ENCODE measurements at regions not wholly inside any gene's neighbourhood (a gene's known extent, or its start where the extent isn't known, plus 50 kb on each side); places are given as distances from the start of the nearest gene placed in this dataset.

GRCh38 chr12:124372831-124373230 is 77.9 kb downstream of the RFLNA start:
- intact Hi-C loops (cut with DNase I) = loop anchor here in 2 of 10 donors (10.0 kb wide), 1 partner anchor 192 kb away; the partner anchor contains the start of gene NCOR2 (in 2 of the 2)
- Histone ChIP-seq H3K4me3 (no peak overlapping the region), H3K9me3 (no peaks in the 10 kb centered on the region), H3K27me3 (no peaks in the 10 kb centered on the region), H3K27ac (peak overlapping the region in 4 of 10 donors; percentile 1 to 94 (median 17)), H3K36me3 (peaks cover 0 to 100% (median 47%) of the 10 kb centered on the region in 9 donors), H3K4me1 (peaks cover 28 to 50% (median 40%) of the 10 kb centered on the region in 9 donors)
- TF ChIP-seq CTCF (IDR thresholded peaks at IDR 0.05) = no peak
- DNase-seq (no peak), ATAC-seq (no peak)
- 91 to 92% methylated on average over 13 of the region's 13 CpGs for WGBS, 2 donors

GRCh38 chr12:124371970-124372555 is 77.2 kb downstream of the RFLNA start:
- intact Hi-C loops (cut with DNase I) = loop anchor here in 2 of 10 donors (10.0 kb wide), 1 partner anchor 193 kb away; the partner anchor contains the start of gene NCOR2 (in 2 of the 2)
- DNase-seq (no peak), ATAC-seq (no peak)
- Histone ChIP-seq H3K4me3 (no peak overlapping the region), H3K4me1 (peaks cover 34 to 58% (median 48%) of the 10 kb centered on the region in 9 donors), H3K9me3 (no peaks in the 10 kb centered on the region), H3K27ac (peak overlapping the region in 7 of 10 donors; percentile 20 to 96 (median 61)), H3K36me3 (peaks cover 0 to 100% (median 39%) of the 10 kb centered on the region in 9 donors), H3K27me3 (no peaks in the 10 kb centered on the region)
- WGBS, 2 donors = 84 to 88% methylated on average over 35 to 37 of the region's 37 CpGs
- TF ChIP-seq CTCF (IDR thresholded peaks at IDR 0.05) = no peak

GRCh38 chr12:124371366-124371765 is 76.5 kb downstream of the RFLNA start:
- DNase-seq (no peak), ATAC-seq (no peak)
- Histone ChIP-seq H3K27me3 (no peaks in the 10 kb centered on the region), H3K4me3 (no peak overlapping the region), H3K27ac (peak overlapping the region in 8 of 10 donors; percentile 3 to 96 (median 77)), H3K9me3 (no peaks in the 10 kb centered on the region), H3K36me3 (peaks cover 0 to 99% (median 32%) of the 10 kb centered on the region in 9 donors), H3K4me1 (peaks cover 35 to 65% (median 50%) of the 10 kb centered on the region in 9 donors)
- WGBS, 2 donors = 59 to 71% methylated on average over 13 of the region's 13 CpGs
- no peak for TF ChIP-seq CTCF (IDR thresholded peaks at IDR 0.05)
- intact Hi-C loops (cut with DNase I) = loop anchor here in 2 of 10 donors (10.0 kb wide), 1 partner anchor 193 kb away; the partner anchor contains the start of gene NCOR2 (in 2 of the 2)

GRCh38 chr12:124370851-124371250 is 76.0 kb downstream of the RFLNA start:
- Histone ChIP-seq H3K9me3 (no peaks in the 10 kb centered on the region), H3K27me3 (no peaks in the 10 kb centered on the region), H3K27ac (peak overlapping the region in 9 of 10 donors; percentile 82 to 96 (median 92)), H3K36me3 (peaks cover 0 to 99% (median 28%) of the 10 kb centered on the region in 9 donors), H3K4me3 (no peak overlapping the region), H3K4me1 (peaks cover 35 to 68% (median 51%) of the 10 kb centered on the region in 9 donors)
- 88 to 94% methylated on average over 7 of the region's 7 CpGs for WGBS, 2 donors
- ATAC-seq (no peak), DNase-seq (no peak)
- intact Hi-C loops (cut with DNase I) = loop anchor here in 2 of 10 donors (10.0 kb wide), 1 partner anchor 194 kb away; the partner anchor contains the start of gene NCOR2 (in 2 of the 2)
- TF ChIP-seq CTCF (IDR thresholded peaks at IDR 0.05) = no peak

Data from heart right ventricle (tissue), 16 donors.